ENCODE measurements at regions not wholly inside any gene's neighbourhood (a gene's known extent, or its start where the extent isn't known, plus 50 kb on each side); places are given as distances from the start of the nearest gene placed in this dataset.
"Not testable (repeated sequence)": the region's sequence is repeated elsewhere in the genome, so short reads cannot be mapped to it uniquely, and the experiment has no call there.

GRCh38 chr13:30061217-30061616 lies 210.8 kb upstream of the UBL3 start:
- TF ChIP-seq JUND (IDR thresholded peaks at IDR 0.05) (no peak), CTCF (IDR thresholded peaks at IDR 0.05; ENCODE audit: low read depth, low read length, missing input control) (no peak), TAF1 (conservative IDR thresholded peaks at IDR 0.05) (no peak), YY1 (IDR thresholded peaks at IDR 0.05) (no peak), HNF4G (IDR thresholded peaks at IDR 0.05) (no peak)
- TF ChIP-seq, protein P1, sequence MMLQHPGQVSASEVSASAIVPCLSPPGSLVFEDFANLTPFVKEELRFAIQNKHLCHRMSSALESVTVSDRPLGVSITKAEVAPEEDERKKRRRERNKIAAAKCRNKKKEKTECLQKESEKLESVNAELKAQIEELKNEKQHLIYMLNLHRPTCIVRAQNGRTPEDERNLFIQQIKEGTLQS (IDR thresholded peaks at IDR 0.05), result no peak
- H3K36me3 ChIP-seq (ENCODE audit: control insufficient read depth in 4 of 4, insufficient read depth in 3 of 4, low read depth in 1 of 4, low read length in 3 of 4), result no peaks in the 10 kb centered on the region
- no peaks in the 10 kb centered on the region for H3K4me1 ChIP-seq (ENCODE audit: control insufficient read depth in 4 of 4, insufficient read depth in 4 of 4, low read length in 3 of 4)
- no peaks in the 10 kb centered on the region for H3K9me3 ChIP-seq (ENCODE audit: control insufficient read depth in 4 of 4, low read length in 3 of 4)
- H3K9ac ChIP-seq (ENCODE audit: low read depth in 1 of 2, low read length in 2 of 2), result no peak overlapping the region
- H3K27me3 ChIP-seq (ENCODE audit: control insufficient read depth in 4 of 4, insufficient read depth in 4 of 4, low read length in 3 of 4), result no peaks in the 10 kb centered on the region
- no peak overlapping the region for H3K4me3 ChIP-seq (ENCODE audit: low read depth in 1 of 3, low read length in 3 of 3)
- H3K27ac ChIP-seq (ENCODE audit: low read depth in 1 of 2, low read length in 2 of 2), result no peak overlapping the region
- 76% methylated on average over 4 of the region's 4 CpGs for WGBS
- DNase-seq (ENCODE audit: low spot score), result no peak

GRCh38 chr13:30058429-30058828 lies 208.0 kb upstream of the UBL3 start:
- DNase-seq (ENCODE audit: low spot score), result no peak
- H3K27me3 ChIP-seq (ENCODE audit: control insufficient read depth in 4 of 4, insufficient read depth in 4 of 4, low read length in 3 of 4), result no peaks in the 10 kb centered on the region
- 91% methylated on average over 3 of the region's 3 CpGs for WGBS
- no peak overlapping the region for H3K9ac ChIP-seq (ENCODE audit: low read depth in 1 of 2, low read length in 2 of 2)
- H3K36me3 ChIP-seq (ENCODE audit: control insufficient read depth in 4 of 4, insufficient read depth in 3 of 4, low read depth in 1 of 4, low read length in 3 of 4), result no peaks in the 10 kb centered on the region
- H3K4me3 ChIP-seq (ENCODE audit: low read depth in 1 of 3, low read length in 3 of 3), result no peak overlapping the region
- H3K4me1 ChIP-seq (ENCODE audit: control insufficient read depth in 4 of 4, insufficient read depth in 4 of 4, low read length in 3 of 4), result no peaks in the 10 kb centered on the region
- peaks cover 0 to 1% (median 0%) of the 10 kb centered on the region in 4 donors for H3K9me3 ChIP-seq (ENCODE audit: control insufficient read depth in 4 of 4, low read length in 3 of 4)
- TF ChIP-seq, protein P2, sequence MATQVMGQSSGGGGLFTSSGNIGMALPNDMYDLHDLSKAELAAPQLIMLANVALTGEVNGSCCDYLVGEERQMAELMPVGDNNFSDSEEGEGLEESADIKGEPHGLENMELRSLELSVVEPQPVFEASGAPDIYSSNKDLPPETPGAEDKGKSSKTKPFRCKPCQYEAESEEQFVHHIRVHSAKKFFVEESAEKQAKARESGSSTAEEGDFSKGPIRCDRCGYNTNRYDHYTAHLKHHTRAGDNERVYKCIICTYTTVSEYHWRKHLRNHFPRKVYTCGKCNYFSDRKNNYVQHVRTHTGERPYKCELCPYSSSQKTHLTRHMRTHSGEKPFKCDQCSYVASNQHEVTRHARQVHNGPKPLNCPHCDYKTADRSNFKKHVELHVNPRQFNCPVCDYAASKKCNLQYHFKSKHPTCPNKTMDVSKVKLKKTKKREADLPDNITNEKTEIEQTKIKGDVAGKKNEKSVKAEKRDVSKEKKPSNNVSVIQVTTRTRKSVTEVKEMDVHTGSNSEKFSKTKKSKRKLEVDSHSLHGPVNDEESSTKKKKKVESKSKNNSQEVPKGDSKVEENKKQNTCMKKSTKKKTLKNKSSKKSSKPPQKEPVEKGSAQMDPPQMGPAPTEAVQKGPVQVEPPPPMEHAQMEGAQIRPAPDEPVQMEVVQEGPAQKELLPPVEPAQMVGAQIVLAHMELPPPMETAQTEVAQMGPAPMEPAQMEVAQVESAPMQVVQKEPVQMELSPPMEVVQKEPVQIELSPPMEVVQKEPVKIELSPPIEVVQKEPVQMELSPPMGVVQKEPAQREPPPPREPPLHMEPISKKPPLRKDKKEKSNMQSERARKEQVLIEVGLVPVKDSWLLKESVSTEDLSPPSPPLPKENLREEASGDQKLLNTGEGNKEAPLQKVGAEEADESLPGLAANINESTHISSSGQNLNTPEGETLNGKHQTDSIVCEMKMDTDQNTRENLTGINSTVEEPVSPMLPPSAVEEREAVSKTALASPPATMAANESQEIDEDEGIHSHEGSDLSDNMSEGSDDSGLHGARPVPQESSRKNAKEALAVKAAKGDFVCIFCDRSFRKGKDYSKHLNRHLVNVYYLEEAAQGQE (IDR thresholded peaks at IDR 0.05), result no peak
- TF ChIP-seq YY1 (IDR thresholded peaks at IDR 0.05) (no peak), FOXA1 (IDR thresholded peaks at IDR 0.05) (no peak), JUND (IDR thresholded peaks at IDR 0.05) (no peak), CTCF (IDR thresholded peaks at IDR 0.05; ENCODE audit: low read depth, low read length, missing input control) (no peak), GABPA (IDR thresholded peaks at IDR 0.05 in 1 of 2, conservative IDR thresholded peaks at IDR 0.05 in 1 of 2) (no peak), NR2F2 (IDR thresholded peaks at IDR 0.05) (no peak), RXRA (IDR thresholded peaks at IDR 0.05) (no peak), EGR1 (IDR thresholded peaks at IDR 0.05; ENCODE audit: low read depth in 2 of 2) (no peak), ZBTB33 (IDR thresholded peaks at IDR 0.05) (no peak), RAD21 (IDR thresholded peaks at IDR 0.05) (no peak), HNF4G (IDR thresholded peaks at IDR 0.05) (no peak), TAF1 (conservative IDR thresholded peaks at IDR 0.05) (no peak), SP1 (IDR thresholded peaks at IDR 0.05) (no peak), FOXA2 (IDR thresholded peaks at IDR 0.05) (no peak)
- TF ChIP-seq, protein P1 (IDR thresholded peaks at IDR 0.05), result no peak
- TF ChIP-seq, protein P3, sequence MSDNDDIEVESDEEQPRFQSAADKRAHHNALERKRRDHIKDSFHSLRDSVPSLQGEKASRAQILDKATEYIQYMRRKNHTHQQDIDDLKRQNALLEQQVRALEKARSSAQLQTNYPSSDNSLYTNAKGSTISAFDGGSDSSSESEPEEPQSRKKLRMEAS (IDR thresholded peaks at IDR 0.05), result no peak
- no peak overlapping the region for H3K27ac ChIP-seq (ENCODE audit: low read depth in 1 of 2, low read length in 2 of 2)

- DNase-seq (ENCODE audit: low spot score); H3K27me3 ChIP-seq (ENCODE audit: control insufficient read depth in 4 of 4, insufficient read depth in 4 of 4, low read length in 3 of 4); H3K27ac ChIP-seq (ENCODE audit: low read depth in 1 of 2, low read length in 2 of 2); H3K4me3 ChIP-seq (ENCODE audit: low read depth in 1 of 3, low read length in 3 of 3); H3K36me3 ChIP-seq (ENCODE audit: control insufficient read depth in 4 of 4, insufficient read depth in 3 of 4, low read depth in 1 of 4, low read length in 3 of 4); H3K9me3 ChIP-seq (ENCODE audit: control insufficient read depth in 4 of 4, low read length in 3 of 4); H3K4me1 ChIP-seq (ENCODE audit: control insufficient read depth in 4 of 4, insufficient read depth in 4 of 4, low read length in 3 of 4); H3K9ac ChIP-seq (ENCODE audit: low read depth in 1 of 2, low read length in 2 of 2): not testable (repeated sequence)
- 69% methylated on average over 5 of the region's 5 CpGs for WGBS
Measured at GRCh38 chr13:30054546-30054945, 204.1 kb upstream of the UBL3 start.

Data from liver (tissue), 8 donors.